ENCODE measurements at regions not wholly inside any gene's neighbourhood (a gene's known extent, or its start where the extent isn't known, plus 50 kb on each side); places are given as distances from the start of the nearest gene placed in this dataset.

DNA sequence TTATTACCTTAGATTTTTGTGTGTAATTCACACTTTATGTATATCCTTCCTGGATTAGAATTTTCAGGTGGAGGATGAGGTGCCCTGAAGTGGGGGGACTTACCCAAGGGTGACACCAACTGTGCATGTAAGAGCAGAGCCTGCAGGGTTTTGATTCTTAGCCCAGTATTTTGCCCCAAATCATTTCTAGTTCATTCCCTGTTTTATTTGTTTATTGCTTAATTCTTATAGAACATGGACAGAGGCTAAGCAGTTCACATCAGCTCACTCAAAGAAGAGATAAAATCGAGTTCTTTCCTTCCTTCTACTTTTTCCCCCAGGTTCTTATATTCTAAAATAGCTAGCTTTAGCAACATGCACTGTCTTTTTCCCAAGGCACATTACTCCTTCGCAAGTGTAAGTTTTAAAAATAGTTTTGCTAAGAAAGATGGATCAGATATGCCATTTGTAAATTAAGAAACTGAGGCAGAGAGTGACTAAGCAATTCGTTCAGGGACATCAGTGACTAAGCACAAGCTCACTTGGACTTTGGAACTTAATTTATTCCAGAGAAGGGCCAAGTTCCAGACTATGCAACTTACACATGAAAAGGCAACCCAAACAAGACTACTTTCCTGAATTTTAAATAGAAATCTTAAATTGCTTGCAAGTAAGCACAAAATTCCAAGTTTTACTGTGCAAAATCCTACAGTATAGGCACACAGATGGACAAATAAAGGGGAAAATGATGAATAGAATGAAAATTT is 427.9 kb upstream of the POU3F3 start:
- H3K27ac ChIP-seq = no peak overlapping the region
- TF ChIP-seq ZFX (IDR thresholded peaks at IDR 0.05; ENCODE audit: borderline replicate concordance) = no peak
- no peak for TF ChIP-seq CTCF (IDR thresholded peaks at IDR 0.05)

- no peak for TF ChIP-seq CTCF (IDR thresholded peaks at IDR 0.05)
- no peak for TF ChIP-seq ZFX (IDR thresholded peaks at IDR 0.05; ENCODE audit: borderline replicate concordance)
- no peak overlapping the region for H3K27ac ChIP-seq
Measured at GRCh38 chr2:104428155-104428554, 425.8 kb upstream of the POU3F3 start.

DNA sequence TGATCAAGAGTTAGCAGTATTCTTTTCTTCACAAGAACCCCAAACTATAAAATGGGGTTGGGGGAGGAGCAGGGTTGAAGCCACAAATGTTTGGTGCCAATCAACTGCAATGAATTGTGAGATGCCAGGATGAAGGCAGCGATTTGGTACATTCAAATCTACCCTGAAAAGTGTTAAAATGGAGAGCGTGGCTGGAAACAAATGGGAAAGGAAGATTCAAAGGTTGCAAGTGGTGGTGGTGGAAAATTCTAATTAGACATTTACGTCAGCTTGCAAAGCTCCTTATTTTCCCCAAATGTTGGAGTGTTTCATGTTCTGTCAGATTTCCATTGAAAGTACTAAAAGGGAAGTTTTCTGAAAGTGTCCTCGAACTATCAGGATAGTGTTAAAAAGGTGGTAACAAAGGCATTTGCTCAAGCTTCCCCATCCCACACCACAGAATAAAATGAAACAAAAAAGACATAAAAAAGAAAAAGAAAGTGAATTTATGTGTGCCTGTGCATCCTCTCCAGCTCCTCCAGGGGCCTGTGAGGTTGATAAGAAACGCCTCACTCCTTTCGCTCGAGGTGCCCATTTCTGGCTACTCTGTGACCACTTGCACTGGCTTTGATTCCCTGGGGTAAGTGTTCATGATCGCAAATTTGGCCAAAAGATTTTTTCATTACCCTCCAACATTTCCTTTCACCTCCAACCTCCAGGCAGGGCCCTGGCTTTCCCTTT is 424.1 kb upstream of the POU3F3 start:
- H3K27ac ChIP-seq = no peak overlapping the region
- no peak for TF ChIP-seq ZFX (IDR thresholded peaks at IDR 0.05; ENCODE audit: borderline replicate concordance)
- TF ChIP-seq CTCF (IDR thresholded peaks at IDR 0.05) = no peak

DNA sequence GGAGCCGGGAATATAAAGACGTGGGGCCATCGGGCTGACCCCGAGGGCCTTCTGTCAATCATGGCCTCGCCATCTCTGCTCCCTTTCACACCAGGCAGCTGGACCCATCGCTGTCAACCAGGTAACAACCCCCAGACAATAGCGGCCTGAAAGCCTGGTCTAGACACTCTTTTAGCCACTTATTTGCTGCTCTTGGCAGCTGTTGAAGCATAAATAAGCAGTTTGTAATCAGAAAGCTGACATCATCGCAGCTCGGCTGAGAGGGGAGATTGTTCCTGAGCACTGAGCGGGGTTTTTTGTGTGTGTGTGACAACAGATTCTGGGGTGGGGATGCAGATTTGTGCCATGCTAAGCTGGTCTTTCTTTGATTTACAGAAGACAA is 423.6 kb upstream of the POU3F3 start:
- TF ChIP-seq ZFX (IDR thresholded peaks at IDR 0.05; ENCODE audit: borderline replicate concordance) (no peak), CTCF (IDR thresholded peaks at IDR 0.05) (no peak)
- no peak overlapping the region for H3K27ac ChIP-seq

DNA sequence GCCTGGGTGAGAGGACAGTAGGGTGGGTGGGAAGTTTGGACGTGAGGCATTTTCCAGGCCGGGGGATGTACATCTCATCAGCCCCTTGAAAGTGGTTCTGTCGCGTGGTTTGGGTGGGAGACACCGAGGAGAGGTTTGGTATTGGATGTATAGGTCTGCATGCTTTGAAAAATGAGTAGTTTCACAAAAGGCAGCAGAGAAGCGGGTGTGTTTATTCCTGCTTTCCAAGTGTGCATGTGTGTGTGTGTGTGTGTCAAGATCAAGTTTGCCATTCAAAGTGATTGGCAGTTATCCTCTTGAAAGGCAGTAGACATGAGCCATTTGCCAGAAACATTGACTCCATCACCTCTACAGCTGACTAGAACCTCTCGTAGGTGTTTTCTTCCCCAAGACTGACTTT is 423.1 kb upstream of the POU3F3 start:
- TF ChIP-seq CTCF (IDR thresholded peaks at IDR 0.05) (no peak), ZFX (IDR thresholded peaks at IDR 0.05; ENCODE audit: borderline replicate concordance) (no peak)
- H3K27ac ChIP-seq = no peak overlapping the region

- TF ChIP-seq ZFX (IDR thresholded peaks at IDR 0.05; ENCODE audit: borderline replicate concordance) = no peak
- TF ChIP-seq CTCF (IDR thresholded peaks at IDR 0.05) = no peak
- no peak overlapping the region for H3K27ac ChIP-seq
Measured at GRCh38 chr2:104431701-104432121, 422.2 kb upstream of the POU3F3 start.

DNA sequence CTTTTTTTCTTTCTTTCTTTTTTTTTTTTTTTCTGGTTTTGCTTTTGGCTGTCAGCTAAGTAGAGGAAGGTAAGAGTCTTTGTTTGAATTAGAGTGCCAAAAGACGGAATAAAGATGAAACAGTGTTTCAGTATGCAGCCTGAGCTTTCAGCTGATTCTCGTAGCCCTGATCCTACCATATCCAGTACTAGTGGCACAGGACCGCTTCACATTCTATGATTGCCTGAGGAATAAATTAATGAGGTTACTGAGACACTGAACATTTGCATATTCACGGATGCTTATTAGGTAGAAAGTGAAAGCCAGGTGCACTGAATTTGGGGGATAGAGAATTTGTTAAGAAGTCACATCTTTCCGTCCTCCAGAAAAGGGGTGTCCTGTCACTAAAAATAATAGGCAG is 421.5 kb upstream of the POU3F3 start:
- TF ChIP-seq ZFX (IDR thresholded peaks at IDR 0.05; ENCODE audit: borderline replicate concordance) (no peak), CTCF (IDR thresholded peaks at IDR 0.05) (no peak)
- H3K27ac ChIP-seq = no peak overlapping the region

All from 22Rv1 (cell line).